GM23248 (cell line): ENCODE measurements at regions not wholly inside any gene's neighbourhood (a gene's known extent, or its start where the extent isn't known, plus 50 kb on each side); places are given as distances from the start of the nearest gene placed in this dataset.

Experiments used
- DNase-seq: peaks from one replicate; pipeline ENCODE4 v3.0.0-alpha.2; 2015
- H2AFZ ChIP-seq: fragments of 200-600 bp; sonication (generic); 2 replicates; pipeline ENCODE4 v1.6.1; 2016; ENCODE audit warnings: antibody characterized with exemption
- H3F3A ChIP-seq: fragments of 200-600 bp; sonication (generic); 2 replicates; pipeline ENCODE4 v1.6.1; 2016; ENCODE audit warnings: mild to moderate bottlenecking, antibody characterized with exemption, mixed run types; ENCODE audit not compliant: insufficient read depth
- H3K27ac ChIP-seq: fragments of 200-600 bp; sonication (generic); 2 replicates; pipeline ENCODE4 v1.5.1; 2016; ENCODE audit warnings: mild to moderate bottlenecking
- H3K27me3 ChIP-seq: fragments of 200-600 bp; sonication (generic); replicated peaks from 2 replicates; pipeline ENCODE4 v1.6.1; 2016; ENCODE audit warnings: mild to moderate bottlenecking; ENCODE audit not compliant: insufficient read depth
- H3K36me3 ChIP-seq: fragments of 200-600 bp; sonication (generic); 2 replicates; pipeline ENCODE4 v1.6.1; 2016; ENCODE audit warnings: low read depth, mild to moderate bottlenecking
- H3K4me1 ChIP-seq: fragments of 200-600 bp; sonication (generic); 2 replicates; pipeline ENCODE4 v1.6.1; 2016; ENCODE audit warnings: mild to moderate bottlenecking; ENCODE audit not compliant: insufficient read depth
- H3K4me2 ChIP-seq: fragments of 200-600 bp; sonication (generic); one replicate; pipeline ENCODE4 v1.6.1; 2016; ENCODE audit warnings: mild to moderate bottlenecking; ENCODE audit not compliant: unreplicated experiment
- H3K4me3 ChIP-seq: fragments of 200-600 bp; sonication (generic); 2 replicates; pipeline ENCODE4 v1.5.1; 2016; ENCODE audit warnings: mild to moderate bottlenecking
- H3K79me2 ChIP-seq: fragments of 200-600 bp; sonication (generic); 2 replicates; pipeline ENCODE4 v1.6.1; 2016; ENCODE audit warnings: mild to moderate bottlenecking; ENCODE audit not compliant: insufficient read depth
- H3K9ac ChIP-seq: fragments of 200-600 bp; sonication (generic); 2 replicates; pipeline ENCODE4 v1.6.1; 2016; ENCODE audit warnings: mild to moderate bottlenecking
- H3K9me2 ChIP-seq: fragments of 200-600 bp; sonication (generic); 2 replicates; pipeline ENCODE4 v1.6.1; 2016; ENCODE audit warnings: mixed run types, mild to moderate bottlenecking, moderate library complexity; ENCODE audit not compliant: insufficient read depth
- H3K9me3 ChIP-seq: fragments of 200-600 bp; sonication (generic); one replicate; pipeline ENCODE4 v1.6.1; 2017; ENCODE audit warnings: low read depth
- H4K20me1 ChIP-seq: fragments of 200-600 bp; sonication (generic); 2 replicates; pipeline ENCODE4 v1.6.0; 2016; ENCODE audit not compliant: insufficient read depth
- EZH2 ChIP-seq: fragments of 200-600 bp; sonication (generic); IDR thresholded peaks from 2 replicates; pipeline ENCODE4 v1.6.1; 2018; ENCODE audit warnings: antibody characterized with exemption, mild to moderate bottlenecking; ENCODE audit not compliant: insufficient read depth, poor library complexity, severe bottlenecking
- EZH2phosphoT487 ChIP-seq: fragments of 200-600 bp; sonication (generic); IDR thresholded peaks from 2 replicates; pipeline ENCODE4 v1.6.1; 2018; ENCODE audit warnings: antibody characterized with exemption, moderate library complexity, mild to moderate bottlenecking, low read depth; ENCODE audit not compliant: insufficient read depth
- WGBS, 2 experiments: methylation state at CpG; one replicate each; pipeline ENCODE4 v1.1.6; 2015 to 2017; ENCODE audit warnings: low lambda C conversion rate in 2 of 2, low coverage in 1 of 2; ENCODE audit errors: missing lambda C conversion rate in 2 of 2; 5-methylcytosine and 5-hydroxymethylcytosine counted together
- in situ Hi-C: fragments of 300-500 bp; cut with MboI; formaldehyde crosslinking; loops from 2 replicates; pipeline ENCODE4 v1.15.0; 2020

DNA sequence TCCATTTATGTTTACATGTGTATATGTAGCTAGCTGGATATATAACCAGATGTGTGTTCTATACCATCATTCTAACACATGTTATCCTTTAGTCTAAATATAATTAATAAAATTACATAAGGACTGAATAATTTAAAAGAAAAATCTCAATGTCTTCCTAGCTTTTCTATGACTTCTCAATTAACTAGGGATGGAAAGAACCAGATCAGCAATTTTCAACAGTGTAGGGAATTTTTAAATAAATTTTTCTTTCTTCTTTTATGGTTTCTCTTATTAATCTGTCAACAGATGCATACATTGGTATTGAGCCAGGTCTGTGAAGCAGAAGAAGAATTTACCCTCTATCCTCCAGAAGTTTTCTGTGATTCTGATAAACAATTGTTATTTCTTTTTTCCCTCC, 2180.4 kb upstream of the C9orf72 start:
- Histone ChIP-seq H3K9me3 (no peaks in the 10 kb centered on the region), H3K4me3 (no peak overlapping the region), H3K27me3 (no peaks in the 10 kb centered on the region), H3F3A (no peaks in the 10 kb centered on the region), H3K9ac (no peak overlapping the region), H2AFZ (no peak overlapping the region), H3K79me2 (no peaks in the 10 kb centered on the region), H3K4me1 (no peaks in the 10 kb centered on the region), H3K36me3 (no peaks in the 10 kb centered on the region), H3K27ac (no peak overlapping the region), H3K9me2 (no peaks in the 10 kb centered on the region), H3K4me2 (no peak overlapping the region), H4K20me1 (no peaks in the 10 kb centered on the region)
- DNase-seq, result no peak
- TF ChIP-seq EZH2, result no peak
- no peak for TF ChIP-seq EZH2phosphoT487
- in situ Hi-C loops, result no loop called here

- Histone ChIP-seq H3F3A (no peaks in the 10 kb centered on the region), H2AFZ (no peak overlapping the region), H3K9me3 (no peaks in the 10 kb centered on the region), H3K4me2 (no peak overlapping the region), H3K27ac (no peak overlapping the region), H3K36me3 (no peaks in the 10 kb centered on the region), H3K9ac (no peak overlapping the region), H3K79me2 (no peaks in the 10 kb centered on the region), H4K20me1 (no peaks in the 10 kb centered on the region), H3K4me1 (no peaks in the 10 kb centered on the region), H3K9me2 (no peaks in the 10 kb centered on the region), H3K27me3 (no peaks in the 10 kb centered on the region), H3K4me3 (no peak overlapping the region)
- TF ChIP-seq EZH2phosphoT487 (no peak), EZH2 (no peak)
- no peak for DNase-seq
- WGBS, 2 experiments, result 31 to 34% methylated on average over 2 of the region's 2 CpGs
- in situ Hi-C loops, result no loop called here
Measured at GRCh38 chr9:29769019-29769418, 2195.7 kb upstream of the C9orf72 start.

DNA sequence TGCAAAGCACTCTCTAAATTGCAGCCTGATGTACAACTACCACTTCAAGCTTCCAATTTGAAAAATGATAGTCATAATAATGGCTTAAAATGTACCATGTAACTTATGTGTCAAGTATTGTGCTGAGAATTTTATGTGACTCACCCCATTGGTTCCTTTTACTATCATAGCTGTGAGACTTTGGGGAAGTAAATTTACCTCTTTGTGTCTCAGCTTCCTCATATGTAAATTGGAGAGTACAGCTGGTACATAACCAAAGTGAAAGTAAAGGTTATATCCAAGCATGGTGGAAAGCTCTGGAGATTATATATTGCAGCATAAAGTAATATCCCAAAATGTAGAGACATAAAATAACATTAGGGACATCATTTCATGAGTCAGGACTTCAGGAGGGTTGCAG, 2200.4 kb upstream of the C9orf72 start:
- H3K4me1 ChIP-seq, result no peaks in the 10 kb centered on the region
- no peak for DNase-seq
- H3K36me3 ChIP-seq, result no peaks in the 10 kb centered on the region
- no peaks in the 10 kb centered on the region for H3F3A ChIP-seq
- no peaks in the 10 kb centered on the region for H3K9me3 ChIP-seq
- no peak overlapping the region for H3K9ac ChIP-seq
- TF ChIP-seq EZH2phosphoT487, result no peak
- no peak for TF ChIP-seq EZH2
- H3K9me2 ChIP-seq, result no peaks in the 10 kb centered on the region
- H4K20me1 ChIP-seq, result no peaks in the 10 kb centered on the region
- no peaks in the 10 kb centered on the region for H3K27me3 ChIP-seq
- no peak overlapping the region for H3K27ac ChIP-seq
- in situ Hi-C loops, result no loop called here
- no peak overlapping the region for H2AFZ ChIP-seq
- no peak overlapping the region for H3K4me3 ChIP-seq
- H3K79me2 ChIP-seq, result no peaks in the 10 kb centered on the region
- no peak overlapping the region for H3K4me2 ChIP-seq

GRCh38 chr9:29775491-29775890, 2202.2 kb upstream of the C9orf72 start:
- Histone ChIP-seq H3K4me2 (no peak overlapping the region), H3K27ac (no peak overlapping the region), H4K20me1 (no peaks in the 10 kb centered on the region), H3K4me3 (no peak overlapping the region), H3K9ac (no peak overlapping the region), H3K36me3 (no peaks in the 10 kb centered on the region), H3F3A (no peaks in the 10 kb centered on the region), H3K4me1 (no peaks in the 10 kb centered on the region), H2AFZ (no peak overlapping the region), H3K79me2 (no peaks in the 10 kb centered on the region), H3K27me3 (no peaks in the 10 kb centered on the region), H3K9me2 (no peaks in the 10 kb centered on the region), H3K9me3 (no peaks in the 10 kb centered on the region)
- 12 to 13% methylated on average over 5 of the region's 5 CpGs for WGBS, 2 experiments
- DNase-seq, result no peak
- in situ Hi-C loops, result no loop called here
- no peak for TF ChIP-seq EZH2phosphoT487
- no peak for TF ChIP-seq EZH2

GRCh38 chr9:29778281-29778849, 2205.1 kb upstream of the C9orf72 start:
- Histone ChIP-seq H3K27ac (no peak overlapping the region), H3K9me3 (no peaks in the 10 kb centered on the region), H3F3A (no peaks in the 10 kb centered on the region), H3K4me2 (no peak overlapping the region), H2AFZ (no peak overlapping the region), H3K4me1 (no peaks in the 10 kb centered on the region), H3K79me2 (no peaks in the 10 kb centered on the region), H3K36me3 (no peaks in the 10 kb centered on the region), H3K27me3 (no peaks in the 10 kb centered on the region), H3K9ac (no peak overlapping the region), H4K20me1 (no peaks in the 10 kb centered on the region), H3K9me2 (no peaks in the 10 kb centered on the region), H3K4me3 (no peak overlapping the region)
- TF ChIP-seq EZH2 (no peak), EZH2phosphoT487 (no peak)
- WGBS, 2 experiments, result 33 to 34% methylated on average over 6 to 7 of the region's 7 CpGs
- in situ Hi-C loops, result no loop called here
- DNase-seq, result no peak
